OCI-LY1 (cell line): ENCODE measurements at regions not wholly inside any gene's neighbourhood (a gene's known extent, or its start where the extent isn't known, plus 50 kb on each side); places are given as distances from the start of the nearest gene placed in this dataset.

Source experiments
- H2AFZ ChIP-seq: fragments of 200-600 bp; sonication (generic), shearing (Covaris generic); 2 replicates; pipeline ENCODE4 v1.6.0; 2014; ENCODE audit warnings: antibody characterized with exemption, mild to moderate bottlenecking, low read length
- H3F3A ChIP-seq: fragments of 200-600 bp; sonication (generic), shearing (Covaris generic); 2 replicates; pipeline ENCODE4 v1.6.0; 2014; ENCODE audit warnings: mild to moderate bottlenecking, antibody characterized with exemption, low read length, moderate library complexity; ENCODE audit not compliant: insufficient read depth
- H3K27ac ChIP-seq: fragments of 200-600 bp; sonication (generic); 2 replicates; pipeline ENCODE4 v1.5.1; 2014; ENCODE audit warnings: low read length, mixed run types, mild to moderate bottlenecking, low read depth; ENCODE audit not compliant: poor library complexity, severe bottlenecking
- H3K27me3 ChIP-seq: fragments of 200-600 bp; sonication (generic); 2 replicates; pipeline ENCODE4 v1.6.0; 2014; ENCODE audit warnings: antibody characterized with exemption, mild to moderate bottlenecking, low read length, moderate library complexity; ENCODE audit not compliant: insufficient read depth
- H3K36me3 ChIP-seq: fragments of 200-600 bp; sonication (generic); 2 replicates; pipeline ENCODE4 v1.6.1; 2014; ENCODE audit warnings: mild to moderate bottlenecking, antibody characterized with exemption, low read length, moderate library complexity, mixed read lengths; ENCODE audit not compliant: insufficient read depth
- H3K4me1 ChIP-seq: fragments of 200-600 bp; sonication (generic); 2 replicates; pipeline ENCODE4 v1.5.1; 2014; ENCODE audit warnings: mild to moderate bottlenecking, low read length, moderate library complexity; ENCODE audit not compliant: insufficient read depth, severe bottlenecking
- H3K4me2 ChIP-seq: fragments of 200-600 bp; sonication (generic), shearing (Covaris generic); 2 replicates; pipeline ENCODE4 v1.6.1; 2014; ENCODE audit warnings: low read length
- H3K4me3 ChIP-seq: fragments of 200-600 bp; sonication (generic); 2 replicates; pipeline ENCODE4 v1.5.1; 2014; ENCODE audit warnings: low read length, low read depth, mild to moderate bottlenecking, mixed read lengths; ENCODE audit not compliant: poor library complexity, severe bottlenecking
- H3K79me2 ChIP-seq: fragments of 200-600 bp; shearing (Covaris generic); 2 replicates; pipeline ENCODE4 v1.6.1; 2016; ENCODE audit warnings: mixed run types, low read length, mixed read lengths; ENCODE audit not compliant: insufficient read depth
- H3K9ac ChIP-seq: fragments of 200-600 bp; sonication (generic), shearing (Covaris generic); 2 replicates; pipeline ENCODE4 v1.6.1; 2014; ENCODE audit warnings: mild to moderate bottlenecking, low read length, mixed read lengths
- H3K9me2 ChIP-seq: fragments of 200-600 bp; sonication (generic), shearing (Covaris generic); 2 replicates; pipeline ENCODE4 v1.6.1; 2014; ENCODE audit warnings: low read depth, mild to moderate bottlenecking, low read length, mixed read lengths
- H3K9me3 ChIP-seq: fragments of 200-600 bp; shearing (Covaris generic); 2 replicates; pipeline ENCODE4 v1.6.1; 2014; ENCODE audit warnings: low read length, mixed read lengths
- H4K20me1 ChIP-seq: fragments of 200-600 bp; sonication (generic), shearing (Covaris generic); 2 replicates; pipeline ENCODE4 v1.6.0; 2016; ENCODE audit warnings: mild to moderate bottlenecking, low read length; ENCODE audit not compliant: insufficient read depth
- EZH2 ChIP-seq: fragments of 200-600 bp; sonication (generic), shearing (Covaris generic); IDR thresholded peaks from 2 replicates; pipeline ENCODE4 v1.8.0; 2017; ENCODE audit warnings: borderline replicate concordance, mixed run types, mild to moderate bottlenecking, antibody characterized with exemption, low read length, moderate library complexity, mixed read lengths
- TF ChIP-seq, protein P1 (sequence below): fragments of 200-600 bp; sonication (generic), shearing (Covaris generic); IDR thresholded peaks from 2 replicates; pipeline ENCODE4 v1.5.1; 2017; ENCODE audit warnings: mild to moderate bottlenecking, antibody characterized with exemption, low read length, moderate library complexity, mixed read lengths

DNA sequence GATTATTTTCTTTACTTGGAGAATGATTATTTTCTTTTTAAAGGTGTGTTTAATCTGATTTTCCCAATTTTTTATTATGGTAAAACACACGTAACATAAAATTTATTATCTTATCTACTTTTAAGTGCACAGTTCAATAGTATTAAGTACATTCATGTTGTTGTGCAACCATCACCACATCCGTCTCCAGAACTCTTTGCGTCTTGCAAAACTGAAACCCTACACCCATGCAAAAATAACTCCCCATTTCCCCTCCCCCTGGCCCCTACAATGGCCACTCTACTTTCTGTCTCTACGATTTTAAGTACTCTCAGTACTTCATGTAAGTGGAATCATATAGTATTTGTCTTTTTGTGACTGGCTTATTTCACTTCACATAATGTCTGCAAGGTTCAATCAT, 230.7 kb downstream of the SATB1 start:
- Histone ChIP-seq H3K27ac (no peak overlapping the region), H3K9me2 (no peaks in the 10 kb centered on the region), H4K20me1 (no peaks in the 10 kb centered on the region), H3K9me3 (no peaks in the 10 kb centered on the region), H3K9ac (no peak overlapping the region), H3K79me2 (no peaks in the 10 kb centered on the region), H3K36me3 (no peaks in the 10 kb centered on the region), H2AFZ (no peak overlapping the region), H3K27me3 (no peaks in the 10 kb centered on the region), H3F3A (no peaks in the 10 kb centered on the region), H3K4me1 (no peaks in the 10 kb centered on the region), H3K4me2 (no peak overlapping the region), H3K4me3 (no peak overlapping the region)
- TF ChIP-seq EZH2, result no peak
- TF ChIP-seq, protein P1, sequence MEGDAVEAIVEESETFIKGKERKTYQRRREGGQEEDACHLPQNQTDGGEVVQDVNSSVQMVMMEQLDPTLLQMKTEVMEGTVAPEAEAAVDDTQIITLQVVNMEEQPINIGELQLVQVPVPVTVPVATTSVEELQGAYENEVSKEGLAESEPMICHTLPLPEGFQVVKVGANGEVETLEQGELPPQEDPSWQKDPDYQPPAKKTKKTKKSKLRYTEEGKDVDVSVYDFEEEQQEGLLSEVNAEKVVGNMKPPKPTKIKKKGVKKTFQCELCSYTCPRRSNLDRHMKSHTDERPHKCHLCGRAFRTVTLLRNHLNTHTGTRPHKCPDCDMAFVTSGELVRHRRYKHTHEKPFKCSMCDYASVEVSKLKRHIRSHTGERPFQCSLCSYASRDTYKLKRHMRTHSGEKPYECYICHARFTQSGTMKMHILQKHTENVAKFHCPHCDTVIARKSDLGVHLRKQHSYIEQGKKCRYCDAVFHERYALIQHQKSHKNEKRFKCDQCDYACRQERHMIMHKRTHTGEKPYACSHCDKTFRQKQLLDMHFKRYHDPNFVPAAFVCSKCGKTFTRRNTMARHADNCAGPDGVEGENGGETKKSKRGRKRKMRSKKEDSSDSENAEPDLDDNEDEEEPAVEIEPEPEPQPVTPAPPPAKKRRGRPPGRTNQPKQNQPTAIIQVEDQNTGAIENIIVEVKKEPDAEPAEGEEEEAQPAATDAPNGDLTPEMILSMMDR, result no peak

DNA sequence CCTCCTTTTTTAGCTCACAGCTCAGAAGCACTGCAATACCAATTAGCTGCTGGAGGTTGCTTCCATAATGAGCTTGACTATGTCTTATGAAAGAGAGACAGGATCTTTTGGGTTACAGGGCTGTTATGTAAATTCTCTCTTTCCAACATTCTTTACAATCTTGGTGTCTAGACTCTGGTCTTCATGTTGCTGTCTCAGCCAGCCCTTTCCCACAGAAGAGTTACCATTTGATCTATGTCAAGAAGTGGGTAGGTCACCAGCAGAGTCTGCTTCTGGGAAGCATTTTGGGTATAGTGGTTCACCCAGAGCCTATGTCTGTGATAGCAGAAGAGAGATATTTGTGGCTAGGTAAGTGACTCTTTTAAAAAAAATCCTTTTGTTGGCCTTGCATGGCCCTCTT, 234.5 kb downstream of the SATB1 start:
- no peak overlapping the region for H2AFZ ChIP-seq
- H3K36me3 ChIP-seq, result no peaks in the 10 kb centered on the region
- no peaks in the 10 kb centered on the region for H4K20me1 ChIP-seq
- no peak overlapping the region for H3K4me3 ChIP-seq
- H3K79me2 ChIP-seq, result no peaks in the 10 kb centered on the region
- no peaks in the 10 kb centered on the region for H3F3A ChIP-seq
- TF ChIP-seq EZH2, result no peak
- TF ChIP-seq, protein P1, result no peak
- H3K9me3 ChIP-seq, result no peaks in the 10 kb centered on the region
- no peak overlapping the region for H3K4me2 ChIP-seq
- H3K9me2 ChIP-seq, result no peaks in the 10 kb centered on the region
- no peaks in the 10 kb centered on the region for H3K27me3 ChIP-seq
- H3K27ac ChIP-seq, result no peak overlapping the region
- no peaks in the 10 kb centered on the region for H3K4me1 ChIP-seq
- H3K9ac ChIP-seq, result no peak overlapping the region

DNA sequence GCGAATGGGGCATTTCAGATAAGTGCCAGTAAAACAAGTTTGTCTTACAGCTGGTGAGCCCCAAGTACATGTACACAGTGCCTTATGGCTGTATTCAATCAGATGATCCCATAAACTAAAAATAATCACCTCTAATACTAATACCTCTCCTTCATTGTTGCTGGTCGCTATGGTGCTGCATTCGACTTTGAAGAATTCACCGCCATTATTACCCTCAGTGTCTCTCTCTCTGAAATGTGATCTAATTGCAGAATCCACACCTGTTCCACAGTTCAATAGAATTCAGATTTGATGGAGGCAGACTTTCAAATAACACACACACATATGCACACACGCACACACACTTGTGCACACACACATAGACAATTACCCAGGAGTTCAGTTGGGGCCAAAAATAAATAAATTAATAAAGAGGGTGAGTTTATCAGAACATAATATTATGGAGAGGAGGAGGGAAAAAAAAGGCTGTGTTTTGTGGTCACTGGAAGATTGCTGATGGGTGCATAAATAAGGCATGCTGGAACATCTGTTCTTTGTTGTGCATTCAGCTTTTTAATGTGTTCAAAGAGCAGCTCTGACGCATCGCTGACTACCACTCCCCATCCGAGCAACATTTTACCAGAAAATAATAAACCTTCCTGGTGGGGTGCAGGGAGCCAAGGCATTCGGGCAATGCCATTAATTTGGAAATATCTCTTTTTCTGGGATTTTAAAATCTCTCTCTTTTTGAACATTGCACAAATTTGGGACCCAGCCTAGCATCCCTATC, 235.7 kb downstream of the SATB1 start:
- no peaks in the 10 kb centered on the region for H3K9me2 ChIP-seq
- H3F3A ChIP-seq, result no peaks in the 10 kb centered on the region
- H3K27me3 ChIP-seq, result no peaks in the 10 kb centered on the region
- H4K20me1 ChIP-seq, result no peaks in the 10 kb centered on the region
- TF ChIP-seq, protein P1, result no peak
- TF ChIP-seq EZH2, result no peak
- no peaks in the 10 kb centered on the region for H3K36me3 ChIP-seq
- H2AFZ ChIP-seq, result no peak overlapping the region
- H3K4me2 ChIP-seq, result no peak overlapping the region
- H3K79me2 ChIP-seq, result no peaks in the 10 kb centered on the region
- H3K4me1 ChIP-seq, result no peaks in the 10 kb centered on the region
- no peaks in the 10 kb centered on the region for H3K9me3 ChIP-seq
- H3K9ac ChIP-seq, result no peak overlapping the region
- H3K4me3 ChIP-seq, result no peak overlapping the region
- no peak overlapping the region for H3K27ac ChIP-seq
